Lung (tissue), 11 donors: ENCODE measurements at regions not wholly inside any gene's neighbourhood (a gene's known extent, or its start where the extent isn't known, plus 50 kb on each side); places are given as distances from the start of the nearest gene placed in this dataset.

Experiments
- ATAC-seq: fragments of 200-7000 bp; cut with Tn5 transposase; one replicate; pipeline ENCODE4 v1.9.1; 2020; ENCODE audit warnings: moderate number of reproducible peaks; ENCODE audit not compliant: insufficient read depth, low FRiP score
- DNase-seq, 3 donors: peaks; one replicate each; pipeline ENCODE4 v3.0.0-alpha.2; 2013 to 2017
- H3K27ac ChIP-seq, 2 donors: one replicate each; pipeline ENCODE4 v1.5.1; 2013; ENCODE audit warnings: mild to moderate bottlenecking in 2 of 2, moderate library complexity in 2 of 2, control low read depth in 1 of 2, inconsistent platforms in 1 of 2, low read depth in 1 of 2, low read length in 1 of 2
- H3K27me3 ChIP-seq, 3 donors: one replicate each; pipeline ENCODE4 v1.5.1; 2013; ENCODE audit warnings: low read length in 2 of 3; ENCODE audit not compliant: control insufficient read depth in 3 of 3, insufficient read depth in 3 of 3
- H3K36me3 ChIP-seq, 4 donors: one replicate each; pipeline ENCODE4 v1.5.1; 2013; ENCODE audit warnings: low read length in 4 of 4, mild to moderate bottlenecking in 1 of 4, moderate library complexity in 1 of 4; ENCODE audit not compliant: control insufficient read depth in 4 of 4, insufficient read depth in 4 of 4
- H3K4me1 ChIP-seq, 5 donors: one replicate each; pipeline ENCODE4 v1.5.1; 2013; ENCODE audit warnings: low read length in 5 of 5, mild to moderate bottlenecking in 2 of 5, moderate library complexity in 1 of 5; ENCODE audit not compliant: control insufficient read depth in 5 of 5, insufficient read depth in 5 of 5
- H3K4me3 ChIP-seq: one replicate; pipeline ENCODE4 v1.5.1; 2013; ENCODE audit warnings: mild to moderate bottlenecking, control low read depth, moderate library complexity
- H3K9ac ChIP-seq, 2 donors: one replicate each; pipeline ENCODE4 v1.5.1; 2013; ENCODE audit warnings: low read length in 2 of 2, control low read depth in 1 of 2; ENCODE audit not compliant: insufficient read depth in 1 of 2
- H3K9me3 ChIP-seq, 4 donors: one replicate each; pipeline ENCODE4 v1.5.1; 2013; ENCODE audit warnings: low read length in 3 of 4, mild to moderate bottlenecking in 1 of 4, moderate library complexity in 1 of 4; ENCODE audit not compliant: control insufficient read depth in 4 of 4, insufficient read depth in 3 of 4
- WGBS, 2 donors: extraction: QIAGEN DNeasy Blood & Tissue Kit; methylation state at CpG; one replicate each; pipeline ENCODE4 v1.1.7; 2013; 5-methylcytosine and 5-hydroxymethylcytosine counted together
- TF ChIP-seq, protein P1 (sequence below): IDR thresholded peaks from 2 replicates; pipeline ENCODE4 v1.5.1; 2012; ENCODE audit warnings: mild to moderate bottlenecking; ENCODE audit errors: control extremely low read depth, extremely low read depth
- donor health status: control.
- donor health status: control.
- donor health status: Bipolar disorder and iron deficiency.
- donor health status: healthy.
- donor health status: DM: yes; HTN: yes; CAD: no.

DNA sequence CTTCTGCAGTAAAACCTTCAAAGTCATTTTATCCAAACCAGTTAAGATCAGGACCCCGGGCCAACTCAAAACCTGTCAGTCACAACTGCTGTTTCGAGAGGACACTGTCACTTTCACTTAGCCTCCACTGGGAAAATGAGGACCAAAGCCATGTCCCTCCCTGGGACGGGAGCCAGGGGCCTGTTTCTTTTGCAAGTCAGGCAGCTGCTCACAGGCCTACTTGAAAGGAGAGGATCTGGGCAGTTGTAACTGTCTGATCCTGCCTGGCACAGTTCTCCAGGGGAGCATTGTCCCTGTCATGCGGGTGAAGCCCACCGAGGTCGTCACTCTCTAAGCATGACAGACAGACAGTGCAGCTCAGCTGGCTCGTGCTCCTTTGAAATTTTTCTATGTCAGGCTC is 276.2 kb downstream of the NPIPA8 start:
- Histone ChIP-seq H3K9ac (no peak overlapping the region), H3K4me3 (no peak overlapping the region), H3K9me3 (peaks cover 0 to 6% (median 0%) of the 10 kb centered on the region in 4 donors), H3K27me3 (peaks cover 0 to 2% (median 2%) of the 10 kb centered on the region in 3 donors), H3K27ac (no peak overlapping the region), H3K36me3 (no peaks in the 10 kb centered on the region), H3K4me1 (no peaks in the 10 kb centered on the region)
- WGBS, 2 donors: 51 to 71% methylated on average over 7 of the region's 7 CpGs
- no peak for ATAC-seq
- no peak for DNase-seq
- TF ChIP-seq, protein P1, sequence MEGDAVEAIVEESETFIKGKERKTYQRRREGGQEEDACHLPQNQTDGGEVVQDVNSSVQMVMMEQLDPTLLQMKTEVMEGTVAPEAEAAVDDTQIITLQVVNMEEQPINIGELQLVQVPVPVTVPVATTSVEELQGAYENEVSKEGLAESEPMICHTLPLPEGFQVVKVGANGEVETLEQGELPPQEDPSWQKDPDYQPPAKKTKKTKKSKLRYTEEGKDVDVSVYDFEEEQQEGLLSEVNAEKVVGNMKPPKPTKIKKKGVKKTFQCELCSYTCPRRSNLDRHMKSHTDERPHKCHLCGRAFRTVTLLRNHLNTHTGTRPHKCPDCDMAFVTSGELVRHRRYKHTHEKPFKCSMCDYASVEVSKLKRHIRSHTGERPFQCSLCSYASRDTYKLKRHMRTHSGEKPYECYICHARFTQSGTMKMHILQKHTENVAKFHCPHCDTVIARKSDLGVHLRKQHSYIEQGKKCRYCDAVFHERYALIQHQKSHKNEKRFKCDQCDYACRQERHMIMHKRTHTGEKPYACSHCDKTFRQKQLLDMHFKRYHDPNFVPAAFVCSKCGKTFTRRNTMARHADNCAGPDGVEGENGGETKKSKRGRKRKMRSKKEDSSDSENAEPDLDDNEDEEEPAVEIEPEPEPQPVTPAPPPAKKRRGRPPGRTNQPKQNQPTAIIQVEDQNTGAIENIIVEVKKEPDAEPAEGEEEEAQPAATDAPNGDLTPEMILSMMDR: no peak

DNA sequence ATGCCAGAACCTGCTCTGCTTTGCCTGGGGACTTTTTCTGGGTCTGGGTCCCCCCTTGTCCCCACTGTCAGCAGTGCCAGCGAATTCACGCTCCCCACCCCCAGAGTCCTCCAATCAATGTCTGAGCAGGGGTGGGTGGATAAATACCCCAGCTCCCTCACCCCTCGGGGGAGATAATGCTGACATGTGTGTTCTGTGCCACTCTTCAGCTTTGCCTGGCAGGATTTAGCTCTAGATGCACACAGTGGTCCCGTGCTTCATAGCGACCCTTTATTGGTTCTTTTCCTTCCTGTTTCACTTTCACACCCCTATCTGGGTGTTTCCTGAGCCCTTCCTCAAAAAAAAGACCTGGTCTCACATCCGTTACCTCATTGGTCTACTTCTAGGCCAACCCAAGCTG is 277.0 kb downstream of the NPIPA8 start:
- no peak overlapping the region for H3K4me3 ChIP-seq
- 79 to 88% methylated on average over 6 of the region's 6 CpGs for WGBS, 2 donors
- no peak overlapping the region for H3K9ac ChIP-seq
- H3K27me3 ChIP-seq: peaks cover 0 to 2% (median 2%) of the 10 kb centered on the region in 3 donors
- H3K9me3 ChIP-seq: peaks cover 0 to 6% (median 0%) of the 10 kb centered on the region in 4 donors
- TF ChIP-seq, protein P1: no peak
- H3K36me3 ChIP-seq: no peaks in the 10 kb centered on the region
- no peak overlapping the region for H3K27ac ChIP-seq
- ATAC-seq: no peak
- H3K4me1 ChIP-seq: no peaks in the 10 kb centered on the region
- no peak for DNase-seq

DNA sequence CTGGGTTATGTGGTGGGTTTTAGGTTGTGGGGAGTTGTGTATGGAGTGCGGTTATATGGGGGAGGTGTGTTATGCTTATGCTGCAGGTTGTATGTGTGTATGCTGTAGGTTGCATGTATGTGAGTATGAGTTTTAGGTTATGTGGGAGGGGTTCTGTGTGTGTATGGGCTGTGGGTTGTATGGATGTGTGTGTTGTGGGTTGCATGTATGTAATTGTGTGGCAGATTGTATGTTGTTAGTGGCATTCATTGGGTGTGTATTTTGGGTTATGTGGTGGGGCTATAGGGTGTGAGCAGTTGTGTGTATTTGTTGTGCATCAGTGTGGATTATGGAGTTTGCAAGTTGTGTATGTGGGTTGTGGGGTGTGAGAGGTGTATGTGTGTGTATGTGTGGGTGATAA is 277.4 kb downstream of the NPIPA8 start:
- peaks cover 0 to 6% (median 0%) of the 10 kb centered on the region in 4 donors for H3K9me3 ChIP-seq
- no peak overlapping the region for H3K27ac ChIP-seq
- H3K27me3 ChIP-seq: peaks cover 2 to 3% (median 2%) of the 10 kb centered on the region in 3 donors
- TF ChIP-seq, protein P1: no peak
- 98 to 100% methylated on average over 1 of the region's 1 CpG for WGBS, 2 donors
- no peak for ATAC-seq
- H3K36me3 ChIP-seq: no peaks in the 10 kb centered on the region
- H3K4me3 ChIP-seq: no peak overlapping the region
- no peaks in the 10 kb centered on the region for H3K4me1 ChIP-seq
- H3K9ac ChIP-seq: no peak overlapping the region
- no peak for DNase-seq

DNA sequence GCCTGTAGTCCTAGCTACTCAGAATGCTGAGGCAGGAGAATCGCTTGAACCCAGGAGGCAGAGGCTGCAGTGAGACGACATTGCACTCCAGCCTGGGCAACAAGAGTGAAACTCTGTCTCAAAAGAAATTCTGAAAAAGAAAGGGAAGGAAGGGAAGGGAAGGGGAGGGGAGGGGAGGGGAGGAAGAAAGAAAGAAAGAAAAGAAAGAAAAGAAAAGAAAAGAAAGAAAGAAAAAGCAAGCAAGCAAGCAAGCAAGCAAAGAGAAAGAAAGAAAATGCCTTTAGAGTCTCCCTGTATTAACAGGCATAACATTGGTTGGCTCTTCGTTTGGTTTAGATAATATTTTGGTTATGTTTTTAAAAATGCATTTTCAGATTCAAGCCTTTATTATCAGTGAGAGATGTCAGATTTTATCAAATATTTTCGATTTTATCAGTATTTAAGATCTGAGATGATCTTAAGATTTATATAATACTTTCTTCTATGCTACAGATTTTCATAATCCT is 281.1 kb downstream of the NPIPA8 start:
- Histone ChIP-seq H3K4me3 (no peak overlapping the region), H3K27ac (no peak overlapping the region), H3K36me3 (no peaks in the 10 kb centered on the region), H3K9me3 (peaks cover 0 to 3% (median 0%) of the 10 kb centered on the region in 4 donors), H3K4me1 (no peaks in the 10 kb centered on the region), H3K27me3 (peaks cover 0 to 3% (median 0%) of the 10 kb centered on the region in 3 donors), H3K9ac (no peak overlapping the region)
- DNase-seq (no peak), ATAC-seq (no peak)
- TF ChIP-seq, protein P1: no peak
- WGBS, 2 donors: 60 to 69% methylated on average over 4 of the region's 4 CpGs
